Esophagus mucosa (tissue), 1 donor: ENCODE measurements at regions not wholly inside any gene's neighbourhood (a gene's known extent, or its start where the extent isn't known, plus 50 kb on each side); places are given as distances from the start of the nearest gene placed in this dataset.
"Not testable (repeated sequence)": the region's sequence is repeated elsewhere in the genome, so short reads cannot be mapped to it uniquely, and the experiment has no call there.

ENCODE experiments used
- ATAC-seq: fragments of 200-7000 bp; cut with Tn5 transposase; one replicate; pipeline ENCODE4 v1.9.1; 2020
- donor health status: DM: yes; HTN: yes; CAD: no.

DNA sequence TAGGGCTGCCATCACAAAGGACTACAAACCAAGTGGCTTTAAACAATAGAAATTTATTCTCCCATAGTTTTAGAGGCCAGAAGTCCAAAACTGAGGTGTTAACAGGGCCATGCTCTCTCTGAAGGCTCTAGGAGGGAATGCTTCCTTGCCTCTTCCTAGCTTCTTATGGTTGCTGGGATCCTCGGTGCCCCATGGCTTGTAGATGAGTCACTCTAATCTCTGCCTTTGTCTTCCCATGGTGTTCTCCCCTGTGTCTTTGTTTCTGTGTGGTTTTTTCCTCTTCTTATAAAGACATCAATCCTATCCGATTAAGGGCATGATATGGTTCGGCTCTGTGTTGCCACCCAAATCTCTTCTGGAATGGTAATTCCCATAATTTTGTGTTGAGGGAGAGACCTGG is 178.8 kb upstream of the NREP start:
- peak; percentile 42 for ATAC-seq

- no peak for ATAC-seq
Measured at GRCh38 chr5:111935009-111935408, 178.0 kb upstream of the NREP start.

DNA sequence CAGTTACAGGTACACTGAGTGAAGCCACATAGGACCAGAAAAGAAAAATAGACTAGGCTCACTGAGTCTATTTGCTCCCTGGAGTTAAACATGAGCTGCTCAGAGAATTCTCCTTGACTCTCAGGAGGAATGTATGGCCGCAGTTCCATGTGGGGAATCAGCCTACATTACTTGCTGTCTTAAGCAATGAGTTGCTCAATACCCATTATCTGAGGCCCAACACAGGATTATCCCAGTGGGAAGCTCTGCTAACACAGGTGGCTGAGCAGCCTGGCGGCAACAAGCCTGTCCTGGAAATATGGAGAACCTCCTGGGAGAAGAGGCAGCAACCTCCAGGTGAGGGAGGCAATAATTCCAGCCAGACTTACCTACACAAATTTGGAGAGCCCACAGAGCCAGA is 177.5 kb upstream of the NREP start:
- no peak for ATAC-seq

- no peak for ATAC-seq
Measured at GRCh38 chr5:111933086-111933485, 176.1 kb upstream of the NREP start.

DNA sequence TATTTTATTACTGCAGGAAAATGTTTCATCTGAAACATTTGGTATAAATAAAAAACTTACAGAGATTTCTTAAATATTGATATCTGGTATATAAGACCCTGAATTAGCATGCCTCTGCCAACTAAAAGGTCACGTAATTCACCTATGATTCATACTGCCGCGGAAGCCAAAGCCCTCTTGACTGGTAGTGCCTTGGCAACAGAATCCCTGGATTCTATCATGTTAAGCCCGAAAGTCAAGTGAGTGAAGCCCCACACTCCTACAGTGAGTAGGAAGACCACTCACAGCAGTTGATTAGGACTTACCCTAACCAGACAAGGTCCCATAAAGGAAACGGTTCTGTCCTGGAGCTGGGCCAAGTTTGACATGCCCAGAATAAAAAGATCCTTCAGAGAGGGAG is 175.6 kb upstream of the NREP start:
- ATAC-seq, result no peak

DNA sequence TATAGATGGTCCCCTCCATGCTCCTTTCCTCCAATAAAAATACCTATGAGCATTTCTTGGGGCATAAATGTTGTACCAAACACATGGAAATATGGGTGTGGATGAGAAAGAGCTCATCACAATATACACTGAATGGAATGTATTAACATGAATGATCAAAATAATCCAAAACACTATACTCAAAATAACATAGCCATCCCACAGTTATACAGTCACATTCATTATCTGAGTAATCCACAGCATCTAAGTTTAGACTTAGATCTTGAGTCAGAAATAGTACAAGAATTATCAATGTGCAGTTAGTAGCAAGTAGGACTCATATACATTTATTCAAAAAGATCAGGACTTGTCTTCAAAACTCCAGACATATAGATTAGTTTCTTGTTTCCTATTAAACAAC is 175.2 kb upstream of the NREP start:
- no peak for ATAC-seq

DNA sequence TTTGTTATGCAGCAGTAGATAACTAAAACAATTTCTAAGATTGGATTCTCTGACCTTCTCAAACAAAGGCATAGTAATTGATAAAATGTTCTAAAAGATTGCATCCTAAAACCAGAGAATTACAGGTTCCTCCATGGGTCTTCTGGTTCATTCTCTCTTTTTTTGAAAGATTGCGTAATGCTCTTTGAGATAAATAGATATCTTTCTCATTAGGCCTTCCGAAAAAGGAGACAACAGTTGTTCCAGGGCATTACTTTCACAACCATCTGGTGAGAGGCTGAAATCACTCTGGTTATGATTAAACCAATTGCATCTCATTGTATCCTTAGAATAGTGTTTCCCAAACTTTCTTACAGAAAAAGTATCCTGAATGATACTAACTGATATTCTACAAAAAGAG is 174.7 kb upstream of the NREP start:
- no peak for ATAC-seq

GRCh38 chr5:111930905-111931461 is 174.0 kb upstream of the NREP start:
- ATAC-seq, result peak; percentile 98

DNA sequence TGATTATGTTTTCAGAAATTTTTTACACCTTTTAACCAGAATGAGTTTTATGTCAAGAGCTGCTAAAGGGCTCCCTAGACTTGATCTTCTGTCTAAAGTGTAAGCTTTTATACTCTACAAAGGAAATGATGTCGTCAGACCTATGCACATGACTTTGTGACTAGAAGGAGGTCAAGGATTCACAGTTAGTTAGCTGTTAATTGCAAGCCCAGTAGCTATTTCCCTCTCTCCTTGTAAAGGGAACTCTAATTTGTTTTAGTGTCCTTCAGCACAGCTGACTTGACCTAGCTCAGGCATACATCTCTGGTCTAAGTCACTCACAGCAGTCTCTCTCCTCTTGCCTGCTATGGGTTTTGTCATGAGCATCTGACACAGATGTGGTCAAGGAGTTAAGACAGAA is 173.5 kb upstream of the NREP start:
- no peak for ATAC-seq

DNA sequence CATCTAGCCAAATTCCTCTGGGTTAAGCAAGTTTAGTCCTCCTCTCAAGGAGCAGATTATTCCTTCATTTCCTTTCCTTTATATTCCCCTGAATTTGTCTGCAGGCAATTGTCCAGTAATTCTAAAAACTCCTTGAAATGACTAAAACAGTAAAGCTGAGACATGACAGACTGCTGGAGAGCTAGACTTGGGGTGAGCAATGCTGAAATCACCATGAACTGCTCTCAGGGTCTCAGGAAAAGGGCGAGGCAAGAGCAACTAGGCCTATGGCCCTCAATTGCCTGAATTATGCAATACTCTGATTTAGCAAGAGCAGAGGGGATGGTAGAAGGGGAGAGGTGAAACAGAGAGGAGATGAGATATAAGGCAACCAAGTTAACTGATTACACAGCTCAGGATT is 172.9 kb upstream of the NREP start:
- peak; percentile 31 for ATAC-seq

GRCh38 chr5:111929261-111929660 is 172.3 kb upstream of the NREP start:
- ATAC-seq, result no peak

- no peak for ATAC-seq
Measured at GRCh38 chr5:111928511-111928910, 171.5 kb upstream of the NREP start.

DNA sequence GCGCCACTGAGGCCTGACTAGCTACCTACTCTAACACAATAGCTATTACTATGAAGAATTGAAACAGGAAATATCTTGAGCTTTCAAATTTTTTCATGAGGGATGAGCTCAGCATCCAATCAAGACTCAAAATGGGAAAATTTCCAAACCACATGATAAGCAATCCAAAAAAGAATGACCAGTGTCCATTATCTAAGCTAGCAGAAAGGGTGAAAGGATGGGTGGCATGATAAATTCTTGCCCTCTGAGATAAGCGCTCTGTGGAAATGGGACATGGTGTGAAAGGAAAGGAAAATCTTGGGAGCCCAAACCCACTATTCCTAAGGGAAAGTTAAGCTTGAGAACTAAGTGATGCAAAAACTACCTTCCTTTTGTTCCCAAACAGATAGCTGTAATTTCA is 170.2 kb upstream of the NREP start:
- no peak for ATAC-seq

- ATAC-seq, result no peak
Measured at GRCh38 chr5:111926026-111926425, 169.0 kb upstream of the NREP start.

GRCh38 chr5:111922344-111922743 is 165.3 kb upstream of the NREP start:
- ATAC-seq, result no peak

GRCh38 chr5:111921691-111922090 is 164.7 kb upstream of the NREP start:
- ATAC-seq, result not testable (repeated sequence)

GRCh38 chr5:111914966-111915636 is 158.1 kb upstream of the NREP start:
- ATAC-seq, result no peak

GRCh38 chr5:111902436-111902835 is 145.4 kb upstream of the NREP start:
- no peak for ATAC-seq

- no peak for ATAC-seq
Measured at GRCh38 chr5:111901296-111901695, 144.3 kb upstream of the NREP start.

DNA sequence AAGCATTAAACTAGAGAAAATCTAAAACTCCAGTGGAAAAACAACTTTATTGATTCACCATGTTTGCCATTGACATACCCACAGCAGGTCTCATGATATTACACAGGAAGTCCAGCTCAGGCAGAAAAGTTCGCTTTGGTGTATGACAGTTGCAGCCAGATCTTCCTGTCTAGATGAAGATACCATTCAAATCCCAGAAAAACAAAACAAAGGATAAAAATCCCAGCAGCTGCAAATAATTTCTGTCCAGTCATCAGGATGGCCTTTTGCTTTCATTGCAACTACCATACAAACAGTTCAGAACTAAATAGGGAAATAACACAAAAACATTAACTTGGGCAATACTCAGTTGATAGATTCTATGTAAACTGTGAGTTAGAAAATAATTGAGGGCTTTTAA is 136.0 kb upstream of the NREP start:
- ATAC-seq, result no peak

GRCh38 chr5:111887706-111888105 is 130.7 kb upstream of the NREP start:
- no peak for ATAC-seq

GRCh38 chr5:111869681-111870080 is 112.7 kb upstream of the NREP start:
- no peak for ATAC-seq

GRCh38 chr5:111865356-111865755 is 108.4 kb upstream of the NREP start:
- ATAC-seq, result no peak

DNA sequence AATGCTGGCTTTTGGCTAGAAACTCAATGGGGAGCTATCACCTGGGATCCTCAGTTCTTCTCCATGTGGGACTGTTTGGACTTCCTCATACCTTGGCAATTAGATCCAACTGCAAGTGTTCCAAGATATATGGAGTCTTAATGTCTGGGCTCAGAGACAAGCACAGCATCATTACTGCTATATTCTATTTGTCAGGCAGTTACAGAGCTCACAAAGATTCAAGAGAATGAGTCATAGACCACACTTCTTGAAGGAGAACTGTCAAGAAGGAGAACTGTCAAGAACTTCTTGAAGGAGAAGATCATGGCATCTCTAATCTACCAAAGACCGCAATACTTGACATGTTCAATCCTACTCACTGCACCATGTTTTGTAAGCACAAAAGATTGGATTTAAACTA is 106.8 kb upstream of the NREP start:
- no peak for ATAC-seq
